Breast epithelium (tissue), 4 donors: ENCODE measurements at regions not wholly inside any gene's neighbourhood (a gene's known extent, or its start where the extent isn't known, plus 50 kb on each side); places are given as distances from the start of the nearest gene placed in this dataset.

Source experiments
- DNase-seq, 2 donors: peaks; one replicate each; pipeline ENCODE4 v3.0.0-alpha.2; 2019; ENCODE audit warnings: low spot score in 2 of 2
- H3K27ac ChIP-seq, 2 donors: fragments of 200-600 bp; sonication (generic) in 1 of 2; one replicate each; pipeline ENCODE4 v1.5.1; 2016 to 2019; ENCODE audit warnings: mild to moderate bottlenecking in 1 of 2
- H3K27me3 ChIP-seq, 2 donors: fragments of 200-600 bp; sonication (generic) in 1 of 2; one replicate each; pipeline versions ENCODE4 v1.5.1 to v1.6.0; 2017 to 2019; ENCODE audit warnings: control low read depth in 1 of 2, mild to moderate bottlenecking in 1 of 2
- H3K36me3 ChIP-seq: fragments of 200-600 bp; one replicate; pipeline ENCODE4 v1.5.1; 2019
- H3K4me1 ChIP-seq, 2 donors: fragments of 200-600 bp; sonication (generic); one replicate each; pipeline ENCODE4 v1.5.1; 2016 to 2019; ENCODE audit warnings: control low read depth in 1 of 2
- H3K4me3 ChIP-seq, 3 donors: fragments of 200-600 bp; sonication (generic); 1 replicate in 2 of 3; 2 replicates in 1 of 3; pipeline ENCODE4 v1.5.1; 2016 to 2019; ENCODE audit warnings: mild to moderate bottlenecking in 3 of 3, moderate library complexity in 2 of 3
- H3K9me3 ChIP-seq, 2 donors: fragments of 200-600 bp; sonication (generic) in 1 of 2; one replicate each; pipeline ENCODE4 v1.5.1; 2016 to 2019; ENCODE audit warnings: control low read depth in 1 of 2
- POLR2A ChIP-seq: fragments of 450-650 bp; IDR thresholded peaks from one replicate; pipeline ENCODE4 v1.6.1; 2016; ENCODE audit warnings: antibody characterized with exemption, mild to moderate bottlenecking, moderate library complexity
- POLR2AphosphoS5 ChIP-seq, 3 donors: sonication (generic); formaldehyde crosslinking; IDR thresholded peaks; one replicate each; pipeline ENCODE4 v1.6.1; 2017; ENCODE audit warnings: antibody characterized with exemption in 3 of 3
- intact Hi-C: fragments of 100-400 bp; cut with DNase I; formaldehyde crosslinking; loops from one replicate; pipeline ENCODE4 v1.15.1; 2023; ENCODE audit warnings: low total_unique reads
- TF ChIP-seq, protein P1 (sequence below), 3 donors: fragments of 450-650 bp; IDR thresholded peaks; one replicate each; pipeline ENCODE4 v1.5.1; 2016 to 2017; ENCODE audit warnings: antibody characterized with exemption in 3 of 3, mild to moderate bottlenecking in 3 of 3, moderate library complexity in 3 of 3

DNA sequence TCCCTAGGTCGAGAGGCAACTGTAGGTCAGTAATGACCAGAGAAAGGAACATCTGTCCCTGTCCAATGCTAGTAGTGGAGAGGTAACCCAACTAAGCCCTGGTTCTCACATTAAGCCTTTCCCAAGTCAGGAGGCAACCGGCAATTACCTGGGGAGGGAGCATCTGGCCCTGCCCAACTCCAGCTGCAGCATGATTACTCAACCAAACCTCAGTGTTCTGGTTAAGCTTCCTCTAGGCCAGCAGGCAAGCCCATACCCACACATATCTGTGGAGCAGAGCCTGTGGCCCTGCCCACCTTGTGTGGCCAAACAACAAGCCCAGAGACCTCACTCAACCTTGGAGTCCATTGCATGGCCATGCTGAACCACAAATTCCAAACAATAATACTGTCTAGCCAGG lies 220.8 kb upstream of the SLC24A2 start:
- TF ChIP-seq POLR2AphosphoS5 (IDR thresholded peaks at IDR 0.05) = no peak
- TF ChIP-seq POLR2A = no peak
- TF ChIP-seq, protein P1, sequence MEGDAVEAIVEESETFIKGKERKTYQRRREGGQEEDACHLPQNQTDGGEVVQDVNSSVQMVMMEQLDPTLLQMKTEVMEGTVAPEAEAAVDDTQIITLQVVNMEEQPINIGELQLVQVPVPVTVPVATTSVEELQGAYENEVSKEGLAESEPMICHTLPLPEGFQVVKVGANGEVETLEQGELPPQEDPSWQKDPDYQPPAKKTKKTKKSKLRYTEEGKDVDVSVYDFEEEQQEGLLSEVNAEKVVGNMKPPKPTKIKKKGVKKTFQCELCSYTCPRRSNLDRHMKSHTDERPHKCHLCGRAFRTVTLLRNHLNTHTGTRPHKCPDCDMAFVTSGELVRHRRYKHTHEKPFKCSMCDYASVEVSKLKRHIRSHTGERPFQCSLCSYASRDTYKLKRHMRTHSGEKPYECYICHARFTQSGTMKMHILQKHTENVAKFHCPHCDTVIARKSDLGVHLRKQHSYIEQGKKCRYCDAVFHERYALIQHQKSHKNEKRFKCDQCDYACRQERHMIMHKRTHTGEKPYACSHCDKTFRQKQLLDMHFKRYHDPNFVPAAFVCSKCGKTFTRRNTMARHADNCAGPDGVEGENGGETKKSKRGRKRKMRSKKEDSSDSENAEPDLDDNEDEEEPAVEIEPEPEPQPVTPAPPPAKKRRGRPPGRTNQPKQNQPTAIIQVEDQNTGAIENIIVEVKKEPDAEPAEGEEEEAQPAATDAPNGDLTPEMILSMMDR (IDR thresholded peaks at IDR 0.05) = no peak
- intact Hi-C loops = no loop called here

GRCh38 chr9:20002011-20002410 lies 213.2 kb upstream of the SLC24A2 start:
- Histone ChIP-seq H3K9me3 (no peaks in the 10 kb centered on the region), H3K4me3 (no peak overlapping the region), H3K4me1 (no peaks in the 10 kb centered on the region), H3K27ac (no peak overlapping the region), H3K36me3 (no peaks in the 10 kb centered on the region), H3K27me3 (no peaks in the 10 kb centered on the region)
- no peak for DNase-seq
- TF ChIP-seq, protein P1 (IDR thresholded peaks at IDR 0.05) = no peak
- TF ChIP-seq POLR2AphosphoS5 (IDR thresholded peaks at IDR 0.05) (no peak), POLR2A (no peak)
- intact Hi-C loops = no loop called here

More for the DNA sequence above, 220.8 kb upstream of the SLC24A2 start:
- Histone ChIP-seq H3K27me3 (no peaks in the 10 kb centered on the region), H3K4me1 (no peaks in the 10 kb centered on the region), H3K36me3 (no peaks in the 10 kb centered on the region), H3K9me3 (no peaks in the 10 kb centered on the region), H3K4me3 (no peak overlapping the region), H3K27ac (no peak overlapping the region)
- no peak for DNase-seq

GRCh38 chr9:20001058-20001457 lies 212.2 kb upstream of the SLC24A2 start:
- H3K27ac ChIP-seq = no peak overlapping the region
- no peak for DNase-seq
- no peak for TF ChIP-seq POLR2A
- TF ChIP-seq, protein P1 (IDR thresholded peaks at IDR 0.05) = no peak
- TF ChIP-seq POLR2AphosphoS5 (IDR thresholded peaks at IDR 0.05) = no peak
- no peaks in the 10 kb centered on the region for H3K36me3 ChIP-seq
- H3K9me3 ChIP-seq = no peaks in the 10 kb centered on the region
- H3K27me3 ChIP-seq = no peaks in the 10 kb centered on the region
- H3K4me3 ChIP-seq = no peak overlapping the region
- intact Hi-C loops = no loop called here
- no peaks in the 10 kb centered on the region for H3K4me1 ChIP-seq

GRCh38 chr9:19999491-20000057 lies 210.7 kb upstream of the SLC24A2 start:
- no peaks in the 10 kb centered on the region for H3K27me3 ChIP-seq
- intact Hi-C loops = loop anchor here (10.0 kb wide), 1 partner anchor 435 kb away; no protein-coding TSS in a partner anchor
- H3K9me3 ChIP-seq = no peaks in the 10 kb centered on the region
- DNase-seq = no peak
- no peak overlapping the region for H3K27ac ChIP-seq
- no peaks in the 10 kb centered on the region for H3K36me3 ChIP-seq
- no peaks in the 10 kb centered on the region for H3K4me1 ChIP-seq
- TF ChIP-seq POLR2A = no peak
- no peak overlapping the region for H3K4me3 ChIP-seq

- intact Hi-C loops = loop anchor here (10.0 kb wide), 1 partner anchor 434 kb away; no protein-coding TSS in a partner anchor
- TF ChIP-seq, protein P1 (IDR thresholded peaks at IDR 0.05) = no peak
- TF ChIP-seq POLR2A = no peak
- no peak for TF ChIP-seq POLR2AphosphoS5 (IDR thresholded peaks at IDR 0.05)
- Histone ChIP-seq H3K4me3 (no peak overlapping the region), H3K9me3 (no peaks in the 10 kb centered on the region), H3K27ac (no peak overlapping the region), H3K27me3 (no peaks in the 10 kb centered on the region), H3K36me3 (no peaks in the 10 kb centered on the region), H3K4me1 (no peaks in the 10 kb centered on the region)
- no peak for DNase-seq
Measured at GRCh38 chr9:19998823-19999455, 210.1 kb upstream of the SLC24A2 start.
